Lower leg skin (tissue), 3 donors: ENCODE measurements at regions not wholly inside any gene's neighbourhood (a gene's known extent, or its start where the extent isn't known, plus 50 kb on each side); places are given as distances from the start of the nearest gene placed in this dataset.
"Not testable (repeated sequence)": the region's sequence is repeated elsewhere in the genome, so short reads cannot be mapped to it uniquely, and the experiment has no call there.

Source experiments
- POLR2A ChIP-seq, 2 donors: fragments of 450-650 bp; IDR thresholded peaks; one replicate each; pipeline ENCODE4 v1.6.1; 2016 to 2017; ENCODE audit warnings: antibody characterized with exemption in 2 of 2, mild to moderate bottlenecking in 1 of 2, moderate library complexity in 1 of 2
- TF ChIP-seq, protein P1 (sequence below), 3 donors: fragments of 450-650 bp; IDR thresholded peaks; one replicate each; pipeline ENCODE4 v1.5.1; 2016; ENCODE audit warnings: antibody characterized with exemption in 3 of 3, mild to moderate bottlenecking in 3 of 3, moderate library complexity in 2 of 3

DNA sequence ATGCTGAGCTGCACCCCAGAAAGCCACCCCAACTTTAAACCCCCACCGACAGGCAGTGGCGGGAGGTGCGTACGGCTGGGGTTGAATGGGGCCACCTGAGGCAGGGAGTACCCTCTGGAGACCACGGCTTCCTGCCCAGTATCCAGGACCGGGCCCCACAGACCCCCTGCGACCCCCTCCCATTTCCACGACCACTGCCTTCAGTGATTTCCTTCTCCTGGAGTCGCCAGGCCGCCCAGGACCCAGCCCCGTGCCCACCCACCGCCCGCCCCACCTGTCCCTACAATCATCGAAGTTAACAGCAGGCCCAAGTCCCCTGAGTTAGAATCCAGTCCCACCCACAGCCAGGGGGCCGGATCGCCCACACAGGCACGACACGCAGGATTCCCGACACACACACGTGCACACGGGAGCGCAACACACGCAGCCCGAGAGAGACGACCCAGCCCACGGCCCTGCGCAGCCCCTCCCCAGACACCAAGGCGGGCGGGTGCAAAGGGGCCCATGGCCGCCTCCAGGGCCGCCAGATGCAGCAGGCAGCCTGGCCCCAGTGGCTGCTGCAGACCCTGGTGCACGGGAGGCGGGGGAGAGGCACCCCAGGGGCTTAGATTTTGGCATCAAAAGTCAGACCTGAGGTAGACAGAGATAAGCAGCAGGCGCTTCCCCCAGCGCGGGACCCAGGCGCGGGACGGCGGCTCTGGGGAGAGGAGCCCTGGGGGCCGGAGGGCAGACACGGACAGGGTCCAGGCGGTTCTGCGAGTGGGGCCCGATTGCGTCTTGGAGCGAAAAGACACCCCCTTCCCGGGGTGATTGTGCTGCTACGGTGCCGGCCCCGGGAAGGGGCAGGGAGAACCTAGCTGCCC lies 104.8 kb downstream of the SPATA31A6 start:
- TF ChIP-seq, protein P1, sequence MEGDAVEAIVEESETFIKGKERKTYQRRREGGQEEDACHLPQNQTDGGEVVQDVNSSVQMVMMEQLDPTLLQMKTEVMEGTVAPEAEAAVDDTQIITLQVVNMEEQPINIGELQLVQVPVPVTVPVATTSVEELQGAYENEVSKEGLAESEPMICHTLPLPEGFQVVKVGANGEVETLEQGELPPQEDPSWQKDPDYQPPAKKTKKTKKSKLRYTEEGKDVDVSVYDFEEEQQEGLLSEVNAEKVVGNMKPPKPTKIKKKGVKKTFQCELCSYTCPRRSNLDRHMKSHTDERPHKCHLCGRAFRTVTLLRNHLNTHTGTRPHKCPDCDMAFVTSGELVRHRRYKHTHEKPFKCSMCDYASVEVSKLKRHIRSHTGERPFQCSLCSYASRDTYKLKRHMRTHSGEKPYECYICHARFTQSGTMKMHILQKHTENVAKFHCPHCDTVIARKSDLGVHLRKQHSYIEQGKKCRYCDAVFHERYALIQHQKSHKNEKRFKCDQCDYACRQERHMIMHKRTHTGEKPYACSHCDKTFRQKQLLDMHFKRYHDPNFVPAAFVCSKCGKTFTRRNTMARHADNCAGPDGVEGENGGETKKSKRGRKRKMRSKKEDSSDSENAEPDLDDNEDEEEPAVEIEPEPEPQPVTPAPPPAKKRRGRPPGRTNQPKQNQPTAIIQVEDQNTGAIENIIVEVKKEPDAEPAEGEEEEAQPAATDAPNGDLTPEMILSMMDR (IDR thresholded peaks at IDR 0.05) = not testable (repeated sequence)
- not testable (repeated sequence) for TF ChIP-seq POLR2A (IDR thresholded peaks at IDR 0.05)
